Loucy (cell line): ENCODE measurements at regions not wholly inside any gene's neighbourhood (a gene's known extent, or its start where the extent isn't known, plus 50 kb on each side); places are given as distances from the start of the nearest gene placed in this dataset.

ENCODE experiments used
- H2AFZ ChIP-seq: fragments of 200-600 bp; sonication (generic); 2 replicates; pipeline ENCODE4 v1.6.0; 2016; ENCODE audit warnings: antibody characterized with exemption, mild to moderate bottlenecking, low read length, moderate library complexity
- H3F3A ChIP-seq: fragments of 200-600 bp; 2 replicates; pipeline ENCODE4 v1.6.0; 2016; ENCODE audit warnings: antibody characterized with exemption, low read depth, mild to moderate bottlenecking
- H3K27me3 ChIP-seq: fragments of 200-600 bp; sonication (generic); 2 replicates; pipeline ENCODE4 v1.6.1; 2014; ENCODE audit warnings: low read length, mild to moderate bottlenecking; ENCODE audit not compliant: insufficient read depth, poor library complexity, severe bottlenecking
- H3K36me3 ChIP-seq: fragments of 200-600 bp; sonication (generic); 2 replicates; pipeline ENCODE4 v1.6.1; 2016; ENCODE audit warnings: low read length; ENCODE audit not compliant: insufficient read depth
- H3K4me1 ChIP-seq: fragments of 200-600 bp; sonication (generic); 2 replicates; pipeline ENCODE4 v1.5.1; 2014; ENCODE audit warnings: low read length, mild to moderate bottlenecking; ENCODE audit not compliant: insufficient read depth, poor library complexity, severe bottlenecking
- H3K4me2 ChIP-seq: fragments of 200-600 bp; sonication (generic); 2 replicates; pipeline ENCODE4 v1.6.0; 2014; ENCODE audit warnings: antibody characterized with exemption, low read length, low read depth, mild to moderate bottlenecking; ENCODE audit not compliant: poor library complexity, severe bottlenecking
- H3K4me3 ChIP-seq: fragments of 200-600 bp; sonication (generic); 2 replicates; pipeline ENCODE4 v1.5.1; 2014; ENCODE audit warnings: low read length, mild to moderate bottlenecking, mixed read lengths; ENCODE audit not compliant: poor library complexity, severe bottlenecking
- H3K79me2 ChIP-seq: fragments of 200-600 bp; sonication (generic); 2 replicates; pipeline ENCODE4 v1.6.1; 2014; ENCODE audit warnings: low read length; ENCODE audit not compliant: insufficient read depth
- H3K9ac ChIP-seq: fragments of 200-600 bp; sonication (generic); 2 replicates; pipeline ENCODE4 v1.6.0; 2014; ENCODE audit warnings: mild to moderate bottlenecking, low read depth, low read length, moderate library complexity; ENCODE audit not compliant: poor library complexity, severe bottlenecking
- H3K9me2 ChIP-seq: fragments of 200-600 bp; sonication (generic); replicated peaks from 2 replicates; pipeline ENCODE4 v1.6.1; 2016; ENCODE audit warnings: low read depth, low read length, mixed read lengths
- H3K9me3 ChIP-seq: fragments of 200-600 bp; sonication (generic); 2 replicates; pipeline ENCODE4 v1.6.1; 2014; ENCODE audit warnings: mild to moderate bottlenecking, antibody characterized with exemption, low read length, low read depth; ENCODE audit not compliant: insufficient read depth
- H4K20me1 ChIP-seq: fragments of 200-600 bp; sonication (generic); 2 replicates; pipeline ENCODE4 v1.6.0; 2014; ENCODE audit warnings: antibody characterized with exemption, low read length, mild to moderate bottlenecking; ENCODE audit not compliant: insufficient read depth, poor library complexity, severe bottlenecking
- EZH2phosphoT487 ChIP-seq: fragments of 200-600 bp; IDR thresholded peaks from 2 replicates; pipeline ENCODE4 v1.6.1; 2018; ENCODE audit warnings: antibody characterized with exemption, mild to moderate bottlenecking, moderate library complexity, borderline replicate concordance
- TF ChIP-seq, protein P1 (sequence below): fragments of 200-600 bp; sonication (generic); conservative IDR thresholded peaks from 2 replicates; pipeline ENCODE4 v1.5.1; 2014; ENCODE audit warnings: mild to moderate bottlenecking, antibody characterized with exemption, low read length

- Histone ChIP-seq H3K4me1 (peaks cover 27% of the 10 kb centered on the region), H3K9ac (no peak overlapping the region), H3F3A (peaks cover 3% of the 10 kb centered on the region; the same call in 1 of the 2 replicates), H3K27me3 (no peaks in the 10 kb centered on the region), H3K9me2 (no peaks in the 10 kb centered on the region), H3K79me2 (no peaks in the 10 kb centered on the region), H3K9me3 (no peaks in the 10 kb centered on the region), H3K4me2 (no peak overlapping the region), H4K20me1 (no peaks in the 10 kb centered on the region), H3K4me3 (no peak overlapping the region), H2AFZ (no peak overlapping the region), H3K36me3 (no peaks in the 10 kb centered on the region)
- TF ChIP-seq EZH2phosphoT487, result no peak
- TF ChIP-seq, protein P1, sequence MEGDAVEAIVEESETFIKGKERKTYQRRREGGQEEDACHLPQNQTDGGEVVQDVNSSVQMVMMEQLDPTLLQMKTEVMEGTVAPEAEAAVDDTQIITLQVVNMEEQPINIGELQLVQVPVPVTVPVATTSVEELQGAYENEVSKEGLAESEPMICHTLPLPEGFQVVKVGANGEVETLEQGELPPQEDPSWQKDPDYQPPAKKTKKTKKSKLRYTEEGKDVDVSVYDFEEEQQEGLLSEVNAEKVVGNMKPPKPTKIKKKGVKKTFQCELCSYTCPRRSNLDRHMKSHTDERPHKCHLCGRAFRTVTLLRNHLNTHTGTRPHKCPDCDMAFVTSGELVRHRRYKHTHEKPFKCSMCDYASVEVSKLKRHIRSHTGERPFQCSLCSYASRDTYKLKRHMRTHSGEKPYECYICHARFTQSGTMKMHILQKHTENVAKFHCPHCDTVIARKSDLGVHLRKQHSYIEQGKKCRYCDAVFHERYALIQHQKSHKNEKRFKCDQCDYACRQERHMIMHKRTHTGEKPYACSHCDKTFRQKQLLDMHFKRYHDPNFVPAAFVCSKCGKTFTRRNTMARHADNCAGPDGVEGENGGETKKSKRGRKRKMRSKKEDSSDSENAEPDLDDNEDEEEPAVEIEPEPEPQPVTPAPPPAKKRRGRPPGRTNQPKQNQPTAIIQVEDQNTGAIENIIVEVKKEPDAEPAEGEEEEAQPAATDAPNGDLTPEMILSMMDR, result no peak
Observed at GRCh38 chr3:148092624-148093347, 604.9 kb upstream of the AGTR1 start.

DNA sequence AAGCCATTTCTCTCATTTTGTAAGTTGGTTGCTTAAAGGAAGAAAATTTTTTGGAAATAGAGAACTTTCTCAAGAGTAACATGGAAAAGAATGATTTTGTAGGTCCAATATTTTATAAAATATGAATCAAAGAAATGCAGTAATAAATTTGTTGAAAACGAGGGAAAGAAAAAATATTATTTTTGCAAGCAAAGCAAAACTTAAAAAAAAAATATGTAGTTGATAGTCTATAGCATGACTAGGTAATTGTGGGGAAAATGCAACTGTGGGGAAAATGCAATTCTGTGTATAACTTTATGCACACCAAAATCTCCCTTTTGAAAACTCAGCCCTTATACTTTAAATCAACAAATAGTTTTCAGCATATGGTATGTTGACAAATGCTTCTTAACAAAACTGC is 604.0 kb upstream of the AGTR1 start:
- no peaks in the 10 kb centered on the region for H3K9me3 ChIP-seq
- H3K4me1 ChIP-seq, result peaks cover 18% of the 10 kb centered on the region
- H3F3A ChIP-seq, result peaks cover 3% of the 10 kb centered on the region; the same call in 1 of the 2 replicates
- no peak for TF ChIP-seq EZH2phosphoT487
- TF ChIP-seq, protein P1, result no peak
- no peaks in the 10 kb centered on the region for H3K79me2 ChIP-seq
- no peaks in the 10 kb centered on the region for H3K9me2 ChIP-seq
- H3K4me2 ChIP-seq, result no peak overlapping the region
- H3K27me3 ChIP-seq, result no peaks in the 10 kb centered on the region
- no peak overlapping the region for H3K9ac ChIP-seq
- no peaks in the 10 kb centered on the region for H4K20me1 ChIP-seq
- H2AFZ ChIP-seq, result no peak overlapping the region
- H3K4me3 ChIP-seq, result no peak overlapping the region
- H3K36me3 ChIP-seq, result no peaks in the 10 kb centered on the region

DNA sequence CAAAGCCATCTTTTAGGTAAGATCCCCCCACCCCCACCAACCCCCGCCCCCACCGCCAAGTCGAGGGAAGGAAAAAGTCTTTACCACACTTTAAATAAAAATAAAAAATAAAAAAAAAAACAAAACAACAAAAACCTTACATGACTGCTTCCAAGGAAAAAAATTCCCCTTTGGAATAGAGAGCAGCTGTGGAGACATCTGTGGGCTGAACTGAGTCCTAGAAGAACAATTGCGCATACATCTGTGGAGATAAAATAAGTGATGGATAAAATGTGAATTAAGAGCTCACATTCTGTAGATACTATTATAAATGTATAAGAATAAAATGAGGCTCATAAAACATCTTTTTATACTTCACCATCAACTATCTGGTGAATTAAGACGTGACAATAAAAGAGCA is 601.7 kb upstream of the AGTR1 start:
- no peak overlapping the region for H3K4me3 ChIP-seq
- no peaks in the 10 kb centered on the region for H3K27me3 ChIP-seq
- no peaks in the 10 kb centered on the region for H3K79me2 ChIP-seq
- no peaks in the 10 kb centered on the region for H3K9me2 ChIP-seq
- no peak for TF ChIP-seq EZH2phosphoT487
- TF ChIP-seq, protein P1, result no peak
- H3K36me3 ChIP-seq, result no peaks in the 10 kb centered on the region
- no peaks in the 10 kb centered on the region for H3F3A ChIP-seq
- no peak overlapping the region for H3K9ac ChIP-seq
- no peak overlapping the region for H3K4me2 ChIP-seq
- no peaks in the 10 kb centered on the region for H3K4me1 ChIP-seq
- no peak overlapping the region for H2AFZ ChIP-seq
- no peaks in the 10 kb centered on the region for H3K9me3 ChIP-seq
- no peaks in the 10 kb centered on the region for H4K20me1 ChIP-seq
